ENCODE measurements at regions not wholly inside any gene's neighbourhood (a gene's known extent, or its start where the extent isn't known, plus 50 kb on each side); places are given as distances from the start of the nearest gene placed in this dataset.
"Not testable (repeated sequence)": the region's sequence is repeated elsewhere in the genome, so short reads cannot be mapped to it uniquely, and the experiment has no call there.

- no peak for DNase-seq (ENCODE audit: low read depth)
Observed at GRCh38 chr4:138500869-138501268, 258.7 kb upstream of the SLC7A11 start.

- DNase-seq (ENCODE audit: low read depth) = no peak
Observed at GRCh38 chr4:138499627-138500026, 257.5 kb upstream of the SLC7A11 start.

- DNase-seq (ENCODE audit: low read depth) = no peak
Observed at GRCh38 chr4:138494931-138495330, 252.8 kb upstream of the SLC7A11 start.

- no peak for DNase-seq (ENCODE audit: low read depth)
Observed at GRCh38 chr4:138494116-138494515, 252.0 kb upstream of the SLC7A11 start.

- DNase-seq (ENCODE audit: low read depth) = no peak
Observed at GRCh38 chr4:138492176-138492575, 250.0 kb upstream of the SLC7A11 start.

GRCh38 chr4:138488533-138488932 lies 246.4 kb upstream of the SLC7A11 start:
- no peak for DNase-seq (ENCODE audit: low read depth)

- no peak for DNase-seq (ENCODE audit: low read depth)
Observed at GRCh38 chr4:138487670-138488069, 245.5 kb upstream of the SLC7A11 start.

GRCh38 chr4:138487230-138487629 lies 245.1 kb upstream of the SLC7A11 start:
- no peak for DNase-seq (ENCODE audit: low read depth)

GRCh38 chr4:138485498-138485897 lies 243.3 kb upstream of the SLC7A11 start:
- no peak for DNase-seq (ENCODE audit: low read depth)

- no peak for DNase-seq (ENCODE audit: low read depth)
Observed at GRCh38 chr4:138475116-138475515, 233.0 kb upstream of the SLC7A11 start.

GRCh38 chr4:138473339-138473738 lies 231.2 kb upstream of the SLC7A11 start:
- DNase-seq (ENCODE audit: low read depth) = no peak

- DNase-seq (ENCODE audit: low read depth) = no peak
Observed at GRCh38 chr4:138460477-138461414, 218.6 kb upstream of the SLC7A11 start.

- DNase-seq (ENCODE audit: low read depth) = no peak
Observed at GRCh38 chr4:138458751-138459150, 216.6 kb upstream of the SLC7A11 start.

GRCh38 chr4:138456349-138456748 lies 214.2 kb upstream of the SLC7A11 start:
- not testable (repeated sequence) for DNase-seq (ENCODE audit: low read depth)

GRCh38 chr4:138455097-138455496 lies 212.9 kb upstream of the SLC7A11 start:
- no peak for DNase-seq (ENCODE audit: low read depth)

- no peak for DNase-seq (ENCODE audit: low read depth)
Observed at GRCh38 chr4:138452826-138453225, 210.7 kb upstream of the SLC7A11 start.

- DNase-seq (ENCODE audit: low read depth) = no peak
Observed at GRCh38 chr4:138451276-138451663, 209.1 kb upstream of the SLC7A11 start.

GRCh38 chr4:138450546-138451275 lies 208.6 kb upstream of the SLC7A11 start:
- no peak for DNase-seq (ENCODE audit: low read depth)

GRCh38 chr4:138449938-138450337 lies 207.8 kb upstream of the SLC7A11 start:
- no peak for DNase-seq (ENCODE audit: low read depth)

- DNase-seq (ENCODE audit: low read depth) = no peak
Observed at GRCh38 chr4:138448169-138448568, 206.0 kb upstream of the SLC7A11 start.

- no peak for DNase-seq (ENCODE audit: low read depth)
Observed at GRCh38 chr4:138446456-138446855, 204.3 kb upstream of the SLC7A11 start.

- no peak for DNase-seq (ENCODE audit: low read depth)
Observed at GRCh38 chr4:138445098-138445497, 202.9 kb upstream of the SLC7A11 start.

- DNase-seq (ENCODE audit: low read depth) = no peak
Observed at GRCh38 chr4:138444260-138444659, 202.1 kb upstream of the SLC7A11 start.
